Panc1 (cell line): ENCODE measurements at regions not wholly inside any gene's neighbourhood (a gene's known extent, or its start where the extent isn't known, plus 50 kb on each side); places are given as distances from the start of the nearest gene placed in this dataset.
"Not testable (repeated sequence)": the region's sequence is repeated elsewhere in the genome, so short reads cannot be mapped to it uniquely, and the experiment has no call there.

Source experiments
- ATAC-seq: fragments of 200-7000 bp; cut with Tn5 transposase; 2 replicates; pipeline ENCODE4 v1.9.1; 2020; ENCODE audit warnings: mild to moderate bottlenecking, moderate library complexity
- BruUV-seq: library from RNA; stranded (reverse); fragments of 400-500 nt; replicated peaks from 2 replicates; lab custom pipeline; 2021; lab: Mats Ljungman, UMichigan
- CTCF ChIA-PET: fragments of 300-600 bp; sonication (Branson Sonifier 250); formaldehyde crosslinking; loops from one replicate; lab custom pipeline; 2022; ENCODE audit warnings: antibody characterized with exemption; lab: Charles Lee
- POLR2A ChIA-PET: fragments of 300-600 bp; sonication (Branson Sonifier 250); formaldehyde crosslinking; loops from one replicate; lab custom pipeline; 2022; ENCODE audit warnings: antibody characterized with exemption; lab: Charles Lee
- DNase-seq: peaks from one replicate; pipeline ENCODE4 v3.0.0-alpha.2; 2010; ENCODE audit warnings: low read depth, low spot score
- H3K27ac ChIP-seq: 2 replicates; pipeline ENCODE4 v1.5.1; 2011; ENCODE audit warnings: mild to moderate bottlenecking, low read length, inconsistent platforms
- H3K27me3 ChIP-seq: fragments of 200-500 bp; sonication (Bioruptor generic); 2 replicates; pipeline ENCODE4 v1.6.0; 2014; ENCODE audit warnings: low read length, inconsistent platforms; ENCODE audit not compliant: control insufficient read depth, insufficient read depth
- H3K36me3 ChIP-seq: fragments of 200-500 bp; sonication (Bioruptor generic); 2 replicates; pipeline ENCODE4 v1.5.1; 2014; ENCODE audit warnings: inconsistent platforms, mild to moderate bottlenecking, low read length, moderate library complexity; ENCODE audit not compliant: control insufficient read depth, insufficient read depth
- H3K4me1 ChIP-seq: 2 replicates; pipeline ENCODE4 v1.5.1; 2011; ENCODE audit warnings: inconsistent platforms, mild to moderate bottlenecking, low read length, moderate library complexity; ENCODE audit not compliant: control insufficient read depth, insufficient read depth
- H3K4me3 ChIP-seq, 2 experiments: 2 replicates each; pipeline ENCODE4 v1.5.1; 2011 to 2012; ENCODE audit warnings: low read depth in 2 of 2, low read length in 2 of 2, mild to moderate bottlenecking in 2 of 2, inconsistent platforms in 1 of 2, moderate library complexity in 1 of 2
- H3K9me3 ChIP-seq: fragments of 200-500 bp; sonication (Bioruptor generic); 2 replicates; pipeline ENCODE4 v1.5.1; 2014; ENCODE audit warnings: low read depth, mild to moderate bottlenecking, inconsistent platforms, low read length, moderate library complexity; ENCODE audit not compliant: control insufficient read depth, insufficient read depth
- CTCF ChIP-seq: fragments of 450-650 bp; IDR thresholded peaks from 2 replicates; pipeline ENCODE4 v1.5.1; 2017; ENCODE audit warnings: mild to moderate bottlenecking
- POLR2AphosphoS5 ChIP-seq: IDR thresholded peaks from 2 replicates; pipeline ENCODE4 v1.6.1; 2012; ENCODE audit warnings: mild to moderate bottlenecking, low read depth, low read length, moderate library complexity
- REST ChIP-seq, 2 experiments: IDR thresholded peaks; 2 replicates each; pipeline ENCODE4 v1.6.1; 2011 to 2012; ENCODE audit warnings: low read depth in 2 of 2, control low read depth in 1 of 2, low read length in 1 of 2, mild to moderate bottlenecking in 1 of 2, moderate library complexity in 1 of 2; ENCODE audit not compliant: insufficient read depth in 1 of 2
- SIN3A ChIP-seq: IDR thresholded peaks from 2 replicates; pipeline ENCODE4 v1.6.1; 2012; ENCODE audit warnings: low read depth, mild to moderate bottlenecking, low read length, moderate library complexity, borderline replicate concordance; ENCODE audit not compliant: insufficient read depth
- TCF7L2 ChIP-seq: IDR thresholded peaks from 2 replicates; pipeline ENCODE4 v1.6.1; 2011; ENCODE audit warnings: mild to moderate bottlenecking, low read depth, low read length, inconsistent platforms
- in situ Hi-C: cut with HindIII; loops from 2 replicates; pipeline ENCODE4 v1.10.0; 2016; ENCODE audit warnings: low sequenced_read_pairs, low pct_unique_long_range_greater_than_20kb
- intact Hi-C: fragments of 100-400 bp; cut with micrococcal nuclease; formaldehyde crosslinking; loops from one replicate; pipeline ENCODE4 v1.10.0; 2022; ENCODE audit not compliant: unreplicated experiment

- ChIA-PET CTCF (no interaction called here), POLR2A (no interaction called here)
- ATAC-seq (no peak), DNase-seq (no peak)
- no peak overlapping the region for H3K4me3 ChIP-seq
- no TSS peak for BruUV-seq
- no peaks in the 10 kb centered on the region for H3K9me3 ChIP-seq
- in situ Hi-C loops = no loop called here
- H3K4me1 ChIP-seq = no peaks in the 10 kb centered on the region
- H3K36me3 ChIP-seq = no peaks in the 10 kb centered on the region
- no peak for TF ChIP-seq TCF7L2
- TF ChIP-seq POLR2AphosphoS5 = no peak
- TF ChIP-seq SIN3A = no peak
- no peak for TF ChIP-seq CTCF
- TF ChIP-seq REST (IDR thresholded peaks at IDR 0.05; ENCODE audit: insufficient read depth in 1 of 2, low read depth in 2 of 2, low read length in 1 of 2) = no peak
- no peak overlapping the region for H3K27ac ChIP-seq
- intact Hi-C loops = no loop called here
- no peaks in the 10 kb centered on the region for H3K27me3 ChIP-seq
Measured at GRCh38 chr14:80300351-80300750, 89.0 kb upstream of the DIO2 start.

DNA sequence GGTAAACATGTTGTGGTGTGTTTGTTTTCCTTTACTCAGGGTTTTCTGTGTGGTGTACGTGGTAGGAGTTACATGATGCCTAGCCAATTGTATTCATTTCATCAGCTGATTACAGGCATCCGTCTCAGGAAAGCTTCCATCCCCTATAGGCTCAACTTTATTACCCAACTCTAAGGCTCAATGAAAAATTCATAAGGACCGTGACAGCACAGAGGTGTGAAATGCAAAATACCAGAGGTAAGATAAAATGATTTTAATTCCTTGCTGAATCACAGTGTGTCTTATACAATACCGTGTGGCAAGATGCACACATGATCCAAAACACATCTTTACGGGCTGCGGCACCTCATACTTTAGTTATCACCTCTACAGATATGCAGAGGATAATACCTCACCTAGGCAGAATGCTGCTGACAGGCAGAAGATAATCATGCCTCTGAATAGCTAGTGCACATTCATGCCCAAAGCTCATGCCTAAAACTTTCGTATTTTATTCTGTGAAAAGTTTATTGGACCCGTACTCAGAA, 87.2 kb upstream of the DIO2 start:
- in situ Hi-C loops = no loop called here
- DNase-seq (no peak), ATAC-seq (no peak)
- Histone ChIP-seq H3K4me1 (no peaks in the 10 kb centered on the region), H3K27ac (no peak overlapping the region), H3K36me3 (no peaks in the 10 kb centered on the region), H3K4me3 (no peak overlapping the region), H3K27me3 (no peaks in the 10 kb centered on the region), H3K9me3 (no peaks in the 10 kb centered on the region)
- BruUV-seq = no TSS peak
- POLR2A ChIA-PET = no interaction called here
- no peak for TF ChIP-seq TCF7L2
- intact Hi-C loops = no loop called here
- CTCF ChIA-PET = no interaction called here

DNA sequence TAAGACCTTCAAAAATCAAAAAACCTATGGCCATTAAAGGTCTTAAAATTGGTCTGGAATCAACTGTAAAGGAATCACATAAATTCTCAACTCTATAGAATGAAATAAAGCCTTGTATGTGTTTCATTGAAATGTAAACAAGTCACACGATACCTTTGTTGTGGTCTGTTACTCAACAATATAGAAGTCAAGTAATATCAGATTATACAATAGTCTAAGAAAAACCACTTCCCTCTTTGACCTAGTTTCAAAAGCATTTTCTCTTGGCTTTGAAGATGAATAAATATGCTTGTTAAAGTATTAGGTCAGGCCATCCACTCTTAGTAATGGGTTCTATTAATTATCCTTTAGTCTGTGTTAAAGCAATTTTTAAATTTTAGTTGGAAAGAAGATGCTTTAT, 79.8 kb upstream of the DIO2 start:
- no peaks in the 10 kb centered on the region for H3K4me1 ChIP-seq
- no peaks in the 10 kb centered on the region for H3K36me3 ChIP-seq
- H3K9me3 ChIP-seq = no peaks in the 10 kb centered on the region
- no peak for DNase-seq
- CTCF ChIA-PET = no interaction called here
- in situ Hi-C loops = no loop called here
- no peak for ATAC-seq
- H3K4me3 ChIP-seq = no peak overlapping the region
- no peak overlapping the region for H3K27ac ChIP-seq
- no peaks in the 10 kb centered on the region for H3K27me3 ChIP-seq
- POLR2A ChIA-PET = no interaction called here
- intact Hi-C loops = no loop called here
- no TSS peak for BruUV-seq
- TF ChIP-seq CTCF = no peak
- TF ChIP-seq REST (IDR thresholded peaks at IDR 0.05; ENCODE audit: insufficient read depth in 1 of 2, low read depth in 2 of 2, low read length in 1 of 2) = no peak
- no peak for TF ChIP-seq POLR2AphosphoS5
- no peak for TF ChIP-seq TCF7L2
- no peak for TF ChIP-seq SIN3A

DNA sequence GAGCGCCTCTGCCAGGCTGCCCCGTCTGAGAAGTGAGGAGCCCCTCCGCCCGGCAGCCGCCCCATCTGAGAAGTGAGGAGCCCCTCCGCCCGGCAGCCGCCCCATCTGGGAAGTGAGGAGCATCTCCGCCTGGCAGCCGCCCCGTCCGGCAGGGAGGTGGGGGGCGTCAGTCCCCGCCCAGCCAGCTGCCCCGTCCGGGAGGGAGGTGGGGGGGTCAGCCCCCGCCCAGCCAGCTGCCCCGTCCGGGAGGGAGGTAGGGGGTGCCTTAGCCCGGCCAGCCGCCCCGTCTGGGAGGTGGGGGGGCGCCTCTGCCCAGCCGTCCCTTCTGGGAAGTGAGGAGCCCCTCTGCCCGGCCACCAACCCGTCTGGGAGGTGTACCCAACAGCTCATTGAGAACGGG, 75.4 kb upstream of the DIO2 start:
- in situ Hi-C loops = not testable (repeated sequence)

More for the DNA sequence above, 75.4 kb upstream of the DIO2 start:
- POLR2A ChIA-PET, CTCF ChIA-PET, H3K27ac ChIP-seq, H3K36me3 ChIP-seq, H3K4me1 ChIP-seq, DNase-seq, intact Hi-C loops, BruUV-seq, ATAC-seq, H3K27me3 ChIP-seq, H3K9me3 ChIP-seq, H3K4me3 ChIP-seq: not testable (repeated sequence)
